T-helper 2 cell treated with Interferon-gamma antibody and Interleukin-4, amounts not matched to agents 5 μg/mL and 100 μg/mL, for 36 hours (primary cell): ENCODE measurements at regions not wholly inside any gene's neighbourhood (a gene's known extent, or its start where the extent isn't known, plus 50 kb on each side); places are given as distances from the start of the nearest gene placed in this dataset.

Experiments used
- DNase-seq: peaks from one replicate; pipeline ENCODE4 v3.0.0; 2021; ENCODE audit warnings: low spot score
- H3K27ac Mint-ChIP-seq: one replicate; pipeline ENCODE4 v1.8.0; 2021; ENCODE audit warnings: mild to moderate bottlenecking, mixed read lengths
- H3K27me3 Mint-ChIP-seq: one replicate; pipeline ENCODE4 v1.8.0; 2021; ENCODE audit warnings: low read depth, mixed read lengths
- H3K36me3 Mint-ChIP-seq: one replicate; pipeline ENCODE4 v1.8.0; 2021; ENCODE audit warnings: low read depth, mixed read lengths
- H3K4me1 Mint-ChIP-seq: one replicate; pipeline ENCODE4 v1.8.0; 2021; ENCODE audit warnings: low read depth, mixed read lengths
- H3K4me3 Mint-ChIP-seq: one replicate; pipeline ENCODE4 v1.8.0; 2022; ENCODE audit warnings: mild to moderate bottlenecking, moderate library complexity, mixed read lengths
- H3K9me3 Mint-ChIP-seq: one replicate; pipeline ENCODE4 v1.8.0; 2021; ENCODE audit warnings: mixed read lengths

DNA sequence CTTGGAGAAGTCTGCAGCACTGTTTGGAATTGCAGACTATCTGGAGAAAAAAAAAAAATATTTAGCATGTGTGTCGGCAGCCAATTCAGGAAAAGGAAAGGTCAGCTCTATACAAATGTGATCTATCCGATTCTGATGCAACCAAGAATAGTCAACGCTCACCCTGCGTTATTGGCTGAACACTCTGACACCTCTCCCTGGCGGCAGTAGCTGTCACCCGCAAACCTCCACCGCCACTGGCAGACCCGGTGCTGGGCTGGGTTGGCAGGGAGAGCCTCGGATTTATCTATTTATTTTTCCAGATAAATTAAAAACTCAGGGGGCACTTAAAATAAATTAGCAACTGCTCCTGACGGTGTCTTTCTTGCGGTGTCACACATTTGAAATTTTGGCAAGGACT, 409.7 kb downstream of the VRK1 start:
- H3K36me3 Mint-ChIP-seq: no peaks in the 10 kb centered on the region
- H3K9me3 Mint-ChIP-seq: no peaks in the 10 kb centered on the region
- no peak for DNase-seq
- H3K27me3 Mint-ChIP-seq: peaks cover 28% of the 10 kb centered on the region
- H3K4me1 Mint-ChIP-seq: no peaks in the 10 kb centered on the region
- H3K4me3 Mint-ChIP-seq: no peak overlapping the region
- H3K27ac Mint-ChIP-seq: no peak overlapping the region

DNA sequence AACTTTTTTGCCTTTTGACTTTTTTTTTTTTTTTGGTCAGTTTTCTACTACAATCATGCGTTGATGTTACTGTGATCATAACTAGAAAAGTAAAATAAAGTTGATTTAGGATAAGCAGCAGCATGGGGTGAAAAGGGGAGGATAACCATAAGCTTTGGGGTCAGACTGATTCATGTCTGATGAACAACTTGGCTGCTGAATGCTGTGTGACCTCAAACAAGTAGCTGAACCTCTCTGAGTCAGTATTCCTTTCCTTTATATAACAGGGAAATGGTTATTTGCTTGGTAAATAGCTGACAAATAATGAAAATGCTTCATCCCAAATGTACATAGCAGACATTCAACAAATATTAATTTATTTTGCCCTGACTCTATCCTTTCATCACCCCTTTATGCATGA, 413.0 kb downstream of the VRK1 start:
- Mint-ChIP-seq H3K27me3 (peaks cover 28% of the 10 kb centered on the region), H3K4me1 (no peaks in the 10 kb centered on the region), H3K36me3 (no peaks in the 10 kb centered on the region), H3K9me3 (no peaks in the 10 kb centered on the region), H3K4me3 (no peak overlapping the region), H3K27ac (no peak overlapping the region)
- no peak for DNase-seq

DNA sequence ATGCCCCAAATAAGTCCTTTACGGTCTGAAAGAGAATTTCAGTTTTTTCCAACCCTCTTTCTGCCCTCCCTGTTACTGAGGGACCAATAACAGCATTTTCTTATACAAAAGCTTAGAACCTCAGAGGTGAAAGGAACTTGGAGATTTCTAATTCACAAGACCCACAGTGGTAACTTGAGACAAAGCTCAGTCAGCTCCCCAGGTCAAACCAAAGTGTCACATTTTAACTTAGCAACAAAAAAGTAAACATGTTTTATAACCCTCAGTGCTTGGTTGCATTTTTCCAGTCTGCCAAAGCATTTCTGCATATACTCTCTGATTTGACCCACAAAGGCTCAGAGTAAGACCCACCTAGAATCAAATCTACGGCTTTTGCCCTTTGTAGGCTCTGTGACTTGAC, 415.2 kb downstream of the VRK1 start:
- Mint-ChIP-seq H3K4me3 (no peak overlapping the region), H3K4me1 (peaks cover 5% of the 10 kb centered on the region), H3K9me3 (no peaks in the 10 kb centered on the region), H3K27me3 (peaks cover 45% of the 10 kb centered on the region), H3K36me3 (no peaks in the 10 kb centered on the region), H3K27ac (no peak overlapping the region)
- no peak for DNase-seq

DNA sequence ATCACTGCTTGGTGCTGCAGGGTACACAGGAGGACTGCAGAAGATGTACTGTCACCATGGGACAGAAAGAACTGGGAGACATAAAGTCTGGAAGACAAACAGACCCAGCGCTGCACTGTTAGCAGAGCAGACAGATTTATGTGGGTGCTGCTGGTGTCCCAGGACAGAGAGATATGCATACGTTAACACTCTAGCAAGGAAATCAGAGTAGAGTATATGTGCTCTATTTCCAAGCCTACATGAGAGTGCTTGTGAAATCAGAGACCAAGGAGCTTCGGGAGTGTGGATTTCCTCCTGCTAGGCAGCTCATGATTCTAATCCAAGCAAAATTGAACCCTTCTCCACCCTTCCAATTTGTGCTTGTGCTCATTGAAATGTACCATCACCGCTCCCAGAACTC, 416.5 kb downstream of the VRK1 start:
- no peaks in the 10 kb centered on the region for H3K36me3 Mint-ChIP-seq
- no peak for DNase-seq
- no peak overlapping the region for H3K27ac Mint-ChIP-seq
- peaks cover 55% of the 10 kb centered on the region for H3K27me3 Mint-ChIP-seq
- H3K4me3 Mint-ChIP-seq: no peak overlapping the region
- peaks cover 14% of the 10 kb centered on the region for H3K4me1 Mint-ChIP-seq
- H3K9me3 Mint-ChIP-seq: no peaks in the 10 kb centered on the region

DNA sequence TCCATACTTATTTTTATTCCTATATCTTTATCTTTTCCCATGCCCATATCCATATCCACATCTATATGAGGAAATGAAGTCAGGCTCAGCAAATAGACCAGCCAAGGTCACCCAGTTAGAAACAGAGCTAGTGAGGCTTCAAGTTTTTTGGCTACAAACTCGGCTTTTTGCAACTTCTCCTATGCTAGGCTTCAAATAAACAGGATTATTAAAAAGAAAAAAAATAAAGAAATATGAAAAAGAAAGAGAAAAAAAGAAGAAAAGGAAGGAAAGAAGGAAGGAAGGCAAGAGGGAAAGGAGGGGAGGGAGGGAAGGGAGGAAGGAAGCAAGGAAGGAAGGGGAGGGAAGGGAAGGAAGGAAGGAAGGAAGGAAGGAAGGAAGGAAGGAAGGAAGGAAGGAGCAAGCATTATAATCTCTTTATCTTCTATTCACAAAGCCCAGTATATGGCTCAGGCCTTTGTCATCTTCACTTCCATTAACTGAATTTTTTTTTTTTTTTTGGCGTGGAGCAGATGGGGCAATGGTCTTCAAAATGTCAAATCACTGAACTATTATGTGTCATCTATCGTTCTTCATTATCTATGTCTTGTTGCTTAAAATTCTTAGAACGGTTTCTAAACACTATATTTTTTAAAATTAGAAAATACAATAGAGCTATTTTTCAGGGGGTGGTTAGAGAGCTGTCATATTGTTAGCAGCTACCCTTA, 418.2 kb downstream of the VRK1 start:
- Mint-ChIP-seq H3K36me3 (no peaks in the 10 kb centered on the region), H3K27ac (no peak overlapping the region)

DNA sequence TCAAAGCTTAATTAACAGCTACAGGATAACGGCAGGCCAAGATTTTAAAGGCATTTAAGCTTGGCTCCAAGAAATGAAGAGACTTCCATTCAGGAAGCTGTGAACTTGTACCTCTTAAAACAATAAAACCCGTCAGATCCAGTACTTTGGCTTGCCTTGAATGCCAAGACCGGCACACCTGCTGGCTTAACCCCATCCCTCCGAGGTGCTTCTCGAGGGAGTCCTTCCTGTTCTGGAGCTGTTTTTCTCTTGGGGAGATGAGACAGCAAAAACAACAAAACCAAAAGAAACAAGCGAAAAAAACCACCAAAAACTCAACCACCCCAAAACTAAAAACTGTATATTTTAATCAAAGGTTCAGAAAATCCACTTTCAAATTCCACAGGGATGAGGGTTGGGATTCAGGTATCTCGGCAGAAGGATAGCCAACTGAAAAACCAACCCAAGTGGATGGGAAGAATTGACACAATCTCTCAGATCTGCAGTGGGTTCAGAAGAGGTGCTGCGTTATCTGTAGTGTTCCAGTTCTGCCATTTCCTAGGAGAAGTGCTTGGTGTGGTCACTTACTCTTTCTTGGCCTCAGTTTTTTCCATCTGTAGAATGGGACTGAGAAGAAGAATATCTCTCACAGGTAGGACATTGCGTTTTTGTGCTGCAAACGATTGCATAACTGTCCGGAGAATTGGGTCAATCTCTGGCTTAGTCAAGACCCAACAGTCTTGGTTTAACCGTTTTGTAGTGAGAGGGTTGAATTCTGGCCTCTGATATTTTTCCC, 420.1 kb downstream of the VRK1 start:
- DNase-seq: no peak
- no peaks in the 10 kb centered on the region for H3K36me3 Mint-ChIP-seq
- peak overlapping the region; percentile 88 for H3K4me3 Mint-ChIP-seq

More for the DNA sequence above, 418.2 kb downstream of the VRK1 start:
- DNase-seq: no peak
- peaks cover 57% of the 10 kb centered on the region for H3K27me3 Mint-ChIP-seq
- H3K4me1 Mint-ChIP-seq: peaks cover 25% of the 10 kb centered on the region
- H3K4me3 Mint-ChIP-seq: no peak overlapping the region
- H3K9me3 Mint-ChIP-seq: no peaks in the 10 kb centered on the region

DNA sequence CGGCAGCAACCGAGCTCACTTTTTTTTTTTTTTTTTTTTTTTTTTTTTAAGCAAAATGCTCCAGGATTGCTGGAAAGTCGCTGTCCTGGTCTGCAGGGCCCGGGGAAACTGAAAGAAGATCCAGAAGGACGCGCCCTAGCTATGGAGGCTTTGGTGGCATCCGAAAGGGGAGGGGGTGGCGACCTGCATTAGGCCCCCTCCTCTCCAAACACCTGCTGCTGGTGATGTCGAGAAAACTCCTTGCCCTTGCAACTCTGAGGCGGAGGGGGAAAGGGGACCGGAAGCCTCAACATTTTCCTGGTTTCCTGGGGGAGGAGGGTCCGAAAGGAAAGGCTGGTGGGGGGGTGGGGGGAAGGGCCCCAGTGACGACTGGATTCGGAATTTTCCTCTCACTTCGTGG, 421.1 kb downstream of the VRK1 start:
- peaks cover 48% of the 10 kb centered on the region for H3K27me3 Mint-ChIP-seq
- H3K27ac Mint-ChIP-seq: peak overlapping the region; percentile 47
- DNase-seq: no peak

More for the DNA sequence above, 420.1 kb downstream of the VRK1 start:
- Mint-ChIP-seq H3K27ac (no peak overlapping the region), H3K9me3 (no peaks in the 10 kb centered on the region), H3K4me1 (peaks cover 25% of the 10 kb centered on the region), H3K27me3 (peaks cover 53% of the 10 kb centered on the region)

DNA sequence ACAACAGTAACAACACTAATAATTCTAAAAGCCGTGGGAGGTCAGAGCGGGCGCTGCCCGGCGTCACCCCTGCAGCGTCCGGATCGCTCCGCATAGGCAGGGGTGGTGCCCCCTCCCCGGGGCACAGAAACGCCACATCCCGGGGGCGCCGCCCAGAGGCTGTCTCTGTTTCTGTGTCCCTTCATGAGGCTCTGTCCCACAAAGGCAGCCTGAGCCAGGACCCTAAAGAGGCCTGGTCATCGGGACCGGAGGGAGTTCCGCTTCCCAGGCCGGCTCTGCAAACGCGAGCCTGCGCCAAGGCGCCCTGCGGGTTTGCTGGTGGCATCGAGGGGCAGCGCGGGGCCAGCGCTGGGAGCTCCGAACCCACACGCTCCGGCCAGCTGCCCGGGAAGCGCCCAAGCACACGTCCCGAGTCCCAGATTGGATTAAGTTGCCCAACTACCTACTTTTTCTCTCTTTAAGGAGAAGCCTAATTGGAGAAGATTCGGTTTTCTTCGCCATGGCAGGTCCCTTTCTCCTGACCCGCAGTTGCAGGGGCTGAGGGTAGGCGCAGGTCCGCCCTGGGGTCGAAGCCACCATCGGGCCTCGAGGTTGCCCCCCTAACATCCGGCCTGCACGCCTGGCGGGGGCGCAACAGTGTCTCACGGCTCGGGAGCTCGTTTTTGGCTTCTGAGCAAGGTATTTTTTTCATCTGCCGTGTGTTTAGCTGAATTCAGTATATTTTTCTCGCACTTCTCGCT, 421.7 kb downstream of the VRK1 start:
- H3K9me3 Mint-ChIP-seq: no peaks in the 10 kb centered on the region
- H3K4me3 Mint-ChIP-seq: peak overlapping the region; percentile 88
- H3K36me3 Mint-ChIP-seq: no peaks in the 10 kb centered on the region
- peaks cover 25% of the 10 kb centered on the region for H3K4me1 Mint-ChIP-seq
- peak; percentile 18 for DNase-seq
- H3K27me3 Mint-ChIP-seq: peaks cover 51% of the 10 kb centered on the region
- H3K27ac Mint-ChIP-seq: no peak overlapping the region

More for the DNA sequence above, 421.1 kb downstream of the VRK1 start:
- Mint-ChIP-seq H3K4me1 (peaks cover 25% of the 10 kb centered on the region), H3K4me3 (peak overlapping the region; percentile 88), H3K36me3 (no peaks in the 10 kb centered on the region), H3K9me3 (no peaks in the 10 kb centered on the region)

DNA sequence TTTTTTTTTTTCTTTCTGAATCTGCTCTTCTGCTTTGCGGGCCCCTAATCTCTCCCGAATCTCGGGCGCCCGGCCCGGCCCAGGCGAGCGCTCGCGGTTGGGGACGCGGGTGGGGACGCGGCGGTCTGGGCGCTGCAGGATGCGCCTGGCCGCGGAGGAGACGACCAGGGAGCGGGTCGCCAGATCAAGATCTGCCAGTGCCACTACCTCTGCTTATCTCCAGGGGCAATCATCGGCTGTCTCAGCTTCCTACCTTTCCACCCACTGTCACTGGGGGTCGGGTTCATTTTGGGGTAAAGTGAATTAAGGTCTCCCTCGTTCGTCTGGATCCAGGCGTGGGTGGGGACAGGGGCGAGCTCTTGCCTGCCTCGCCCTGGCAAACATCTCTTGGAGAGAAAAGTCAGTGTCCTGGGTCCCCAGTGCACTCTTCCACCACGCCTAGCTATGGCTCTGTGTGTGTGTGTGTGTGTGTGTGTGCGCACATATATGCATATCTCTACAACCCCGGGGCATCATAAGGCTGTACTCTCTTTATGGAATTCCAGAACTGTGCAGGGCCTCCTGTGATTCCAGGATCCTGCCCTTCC, 422.3 kb downstream of the VRK1 start:
- no peaks in the 10 kb centered on the region for H3K36me3 Mint-ChIP-seq
- H3K27ac Mint-ChIP-seq: peak overlapping the region; percentile 86
- peak; percentile 10 for DNase-seq
- H3K9me3 Mint-ChIP-seq: no peaks in the 10 kb centered on the region
- peaks cover 27% of the 10 kb centered on the region for H3K4me1 Mint-ChIP-seq
- H3K4me3 Mint-ChIP-seq: peak overlapping the region; percentile 88
- H3K27me3 Mint-ChIP-seq: peaks cover 51% of the 10 kb centered on the region

DNA sequence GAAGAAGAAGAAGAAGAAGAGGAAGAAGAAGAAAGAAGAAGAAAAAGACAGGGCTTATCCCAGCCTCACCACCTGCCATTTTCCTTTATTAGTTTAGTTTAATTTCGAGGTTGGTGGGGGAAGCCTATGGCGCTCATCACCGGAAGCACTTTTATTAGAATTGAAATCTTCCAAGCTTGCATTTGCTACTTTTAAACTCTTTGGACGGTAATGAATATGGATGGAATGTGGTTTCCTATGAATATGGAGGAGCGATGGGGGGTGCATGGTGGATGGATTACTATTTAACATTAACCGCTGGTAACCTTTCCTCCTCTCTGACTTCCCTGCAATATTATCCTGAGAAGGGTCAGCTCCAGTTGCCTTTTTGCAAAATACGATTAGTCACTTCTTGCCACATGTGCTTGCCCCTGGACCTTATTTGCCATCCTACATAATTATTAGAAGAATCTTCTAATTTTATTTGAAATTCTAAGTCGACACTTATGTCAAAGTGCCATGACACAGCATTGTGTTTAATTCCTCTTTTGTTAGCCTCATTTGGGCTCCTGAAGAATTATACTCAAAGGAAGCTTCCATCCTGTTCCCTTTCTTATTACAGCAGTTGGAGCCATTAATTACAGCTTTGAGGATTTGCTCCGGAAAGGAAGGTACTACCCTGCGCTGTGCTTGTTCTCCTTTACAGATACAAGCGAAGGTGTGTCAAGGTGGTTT, 424.5 kb downstream of the VRK1 start:
- no peak for DNase-seq
- Mint-ChIP-seq H3K4me1 (peaks cover 26% of the 10 kb centered on the region), H3K36me3 (no peaks in the 10 kb centered on the region), H3K27ac (no peak overlapping the region), H3K9me3 (no peaks in the 10 kb centered on the region), H3K4me3 (no peak overlapping the region), H3K27me3 (peaks cover 49% of the 10 kb centered on the region)

DNA sequence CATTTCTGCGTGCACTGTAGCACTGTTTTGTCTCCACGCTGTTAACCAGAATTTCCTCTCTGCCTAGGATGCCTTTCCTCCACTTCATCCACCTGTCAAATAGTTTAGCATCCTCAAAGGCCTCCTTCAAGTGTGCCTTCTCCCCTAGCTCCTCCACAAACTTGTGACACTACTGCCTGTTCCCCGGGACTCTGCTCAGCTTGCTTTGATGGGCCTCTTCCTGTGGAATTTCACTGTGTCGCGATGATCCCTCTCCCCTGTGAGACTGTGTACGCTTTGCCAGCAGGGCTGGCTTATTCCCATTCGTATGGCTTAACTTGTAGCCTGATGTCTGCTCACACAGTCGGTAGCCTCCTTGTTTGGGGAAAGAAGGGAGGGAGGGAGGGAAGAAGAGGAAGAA, 426.8 kb downstream of the VRK1 start:
- Mint-ChIP-seq H3K36me3 (no peaks in the 10 kb centered on the region), H3K9me3 (no peaks in the 10 kb centered on the region), H3K27me3 (peaks cover 42% of the 10 kb centered on the region), H3K4me3 (no peak overlapping the region), H3K27ac (no peak overlapping the region), H3K4me1 (peaks cover 13% of the 10 kb centered on the region)
- DNase-seq: no peak

DNA sequence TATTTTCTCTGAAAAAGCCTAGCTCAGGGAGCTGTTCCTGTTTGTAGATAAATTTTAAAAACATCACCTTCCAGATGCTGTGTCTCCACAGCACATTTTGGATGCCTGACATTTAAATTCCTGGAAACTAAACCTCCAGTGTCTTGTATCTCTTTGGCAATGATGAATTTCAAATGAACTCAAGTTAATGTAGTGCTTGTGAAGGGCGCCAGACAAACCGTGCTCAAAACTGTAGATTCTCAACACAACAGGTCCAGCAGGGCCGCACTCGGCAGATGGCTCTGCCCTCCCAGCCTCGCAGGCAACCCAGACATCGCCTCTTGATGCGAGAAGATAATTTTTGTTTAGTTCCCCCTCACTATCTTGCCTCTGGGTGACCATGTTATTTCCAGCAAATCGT, 432.9 kb downstream of the VRK1 start:
- Mint-ChIP-seq H3K27ac (no peak overlapping the region), H3K4me3 (no peak overlapping the region), H3K27me3 (peaks cover 43% of the 10 kb centered on the region), H3K9me3 (no peaks in the 10 kb centered on the region), H3K4me1 (peaks cover 3% of the 10 kb centered on the region), H3K36me3 (no peaks in the 10 kb centered on the region)
- DNase-seq: no peak

DNA sequence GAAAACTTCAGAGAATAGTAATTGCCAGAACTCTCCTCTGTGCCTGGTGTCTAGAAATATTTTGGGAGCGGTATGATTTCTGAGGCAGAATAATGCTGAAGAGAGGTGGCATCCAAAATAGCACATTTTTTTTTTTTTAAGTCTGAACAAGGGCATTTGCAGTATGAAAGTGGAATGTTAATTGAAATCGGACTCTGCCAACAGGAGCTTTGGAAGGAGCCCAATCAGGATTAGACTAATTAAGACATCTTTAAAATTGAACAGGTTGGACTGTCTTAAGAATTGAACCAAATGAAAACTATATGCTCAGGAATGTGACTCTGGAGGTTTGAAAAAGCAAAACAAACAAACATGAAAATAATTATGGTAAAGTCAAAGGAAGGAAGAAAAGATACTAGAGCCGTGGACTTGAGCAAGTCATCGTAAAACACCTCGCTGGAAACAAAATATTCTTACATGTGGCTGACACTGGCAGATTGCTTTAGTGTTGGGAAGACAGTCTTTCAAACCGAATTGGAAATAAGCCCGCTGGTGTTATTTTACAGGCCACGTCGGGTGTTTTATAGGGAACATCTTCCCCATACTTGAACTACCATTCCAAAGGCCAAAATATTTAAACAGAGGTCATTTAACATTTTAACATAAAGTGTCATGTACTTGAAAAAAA, 436.3 kb downstream of the VRK1 start:
- Mint-ChIP-seq H3K4me3 (no peak overlapping the region), H3K4me1 (peaks cover 5% of the 10 kb centered on the region), H3K27ac (no peak overlapping the region), H3K9me3 (no peaks in the 10 kb centered on the region), H3K36me3 (no peaks in the 10 kb centered on the region), H3K27me3 (peaks cover 50% of the 10 kb centered on the region)
- DNase-seq: no peak
